Mesothelial cell of epicardium (in vitro differentiated cells): ENCODE measurements at regions not wholly inside any gene's neighbourhood (a gene's known extent, or its start where the extent isn't known, plus 50 kb on each side); places are given as distances from the start of the nearest gene placed in this dataset.

Experiments used
- DNase-seq, 2 experiments: peaks; one replicate each; pipeline ENCODE4 v3.0.0; 2021; ENCODE audit warnings: low spot score in 2 of 2; ENCODE audit not compliant: unreplicated experiment in 2 of 2
- H3K27ac Mint-ChIP-seq: 2 replicates; pipeline ENCODE4 v1.8.0; 2021; ENCODE audit warnings: mixed read lengths
- H3K27me3 Mint-ChIP-seq: 2 replicates; pipeline ENCODE4 v1.8.0; 2021; ENCODE audit warnings: low read depth, mixed read lengths
- H3K36me3 Mint-ChIP-seq: 2 replicates; pipeline ENCODE4 v1.8.0; 2021; ENCODE audit warnings: mixed read lengths
- H3K4me1 Mint-ChIP-seq: 2 replicates; pipeline ENCODE4 v1.8.0; 2021; ENCODE audit warnings: mixed read lengths
- H3K4me3 Mint-ChIP-seq: 2 replicates; pipeline ENCODE4 v1.8.0; 2021; ENCODE audit warnings: mild to moderate bottlenecking, moderate library complexity, mixed read lengths
- H3K9me3 Mint-ChIP-seq: 2 replicates; pipeline ENCODE4 v1.8.0; 2021; ENCODE audit warnings: mixed read lengths
- CTCF ChIP-seq: fragments of 200-600 bp; sonication (generic); IDR thresholded peaks from one replicate; pipeline ENCODE4 v1.5.0; 2021; ENCODE audit warnings: antibody characterized with exemption; ENCODE audit not compliant: unreplicated experiment

- no peak for DNase-seq
- Mint-ChIP-seq H3K4me3 (no peak overlapping the region), H3K9me3 (no peaks in the 10 kb centered on the region), H3K4me1 (no peaks in the 10 kb centered on the region), H3K27ac (no peak overlapping the region), H3K36me3 (no peaks in the 10 kb centered on the region), H3K27me3 (no peaks in the 10 kb centered on the region)
- TF ChIP-seq CTCF = no peak
Observed at GRCh38 chr7:124596881-124597280, 168.7 kb downstream of the GPR37 start.

DNA sequence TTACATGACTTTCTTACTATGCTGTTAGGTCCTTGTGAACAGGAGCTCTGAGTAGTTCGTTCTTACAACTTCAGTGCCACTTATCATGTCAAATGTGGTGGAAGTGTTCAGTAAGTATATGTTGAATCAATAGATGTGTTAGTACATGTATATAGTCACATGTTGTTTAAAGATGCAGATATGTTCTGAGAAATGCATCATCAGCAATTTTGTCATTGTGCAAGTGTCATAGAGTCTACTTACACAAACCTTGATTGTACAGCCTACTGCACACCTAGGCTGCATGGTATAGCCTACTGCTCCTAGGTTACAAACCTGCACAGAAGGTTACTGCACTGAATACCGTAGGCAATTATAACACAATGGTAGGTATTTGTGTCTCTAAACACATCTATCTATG is 174.8 kb downstream of the GPR37 start:
- Mint-ChIP-seq H3K36me3 (no peaks in the 10 kb centered on the region), H3K27ac (no peak overlapping the region), H3K9me3 (peaks cover 6% of the 10 kb centered on the region), H3K4me1 (no peaks in the 10 kb centered on the region), H3K4me3 (no peak overlapping the region), H3K27me3 (no peaks in the 10 kb centered on the region)
- no peak for TF ChIP-seq CTCF
- no peak for DNase-seq

- H3K4me1 Mint-ChIP-seq = no peaks in the 10 kb centered on the region
- H3K9me3 Mint-ChIP-seq = no peaks in the 10 kb centered on the region
- no peak overlapping the region for H3K27ac Mint-ChIP-seq
- H3K4me3 Mint-ChIP-seq = no peak overlapping the region
- no peak for TF ChIP-seq CTCF
- H3K27me3 Mint-ChIP-seq = no peaks in the 10 kb centered on the region
- DNase-seq = no peak
- no peaks in the 10 kb centered on the region for H3K36me3 Mint-ChIP-seq
Observed at GRCh38 chr7:124577256-124577655, 188.3 kb downstream of the GPR37 start.

DNA sequence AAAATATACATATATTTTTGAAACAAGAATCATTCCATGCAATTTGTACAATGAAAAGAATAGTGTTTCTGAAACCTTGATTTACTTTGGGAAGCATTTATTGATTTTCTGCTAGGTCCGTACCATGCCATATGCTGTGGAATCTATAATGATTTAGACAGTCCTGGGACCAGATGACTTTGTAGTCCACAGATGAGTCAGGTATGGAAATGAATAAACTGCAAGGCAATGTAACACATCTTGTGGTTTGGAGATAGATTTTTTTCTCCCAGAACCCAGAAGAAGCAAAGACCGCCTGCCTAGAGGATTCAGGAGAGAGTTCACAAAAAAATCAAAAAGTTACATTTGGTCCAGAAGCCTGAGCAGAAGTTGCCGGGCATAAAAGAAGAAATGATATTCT is 190.4 kb downstream of the GPR37 start:
- H3K36me3 Mint-ChIP-seq = no peaks in the 10 kb centered on the region
- no peak overlapping the region for H3K4me3 Mint-ChIP-seq
- H3K27ac Mint-ChIP-seq = no peak overlapping the region
- H3K4me1 Mint-ChIP-seq = no peaks in the 10 kb centered on the region
- no peaks in the 10 kb centered on the region for H3K9me3 Mint-ChIP-seq
- no peaks in the 10 kb centered on the region for H3K27me3 Mint-ChIP-seq
- no peak for DNase-seq
- no peak for TF ChIP-seq CTCF

DNA sequence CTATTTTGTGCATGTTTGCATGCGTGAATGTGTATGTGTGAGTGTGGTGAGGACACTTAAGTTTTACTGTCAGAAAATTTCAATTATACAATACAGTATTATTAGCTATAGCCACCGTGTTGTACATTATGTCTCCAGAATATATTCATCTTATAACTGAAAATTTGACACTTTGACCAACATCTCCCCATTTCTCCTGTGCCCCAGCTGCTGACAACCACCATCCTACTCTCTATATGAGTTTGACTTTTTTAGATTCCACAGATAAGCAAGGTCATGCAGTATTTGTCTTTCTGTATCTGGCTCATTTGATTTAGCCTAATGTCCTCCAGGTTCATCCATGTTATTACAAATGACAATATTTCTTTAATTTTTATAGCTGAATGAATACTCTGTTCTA is 195.0 kb downstream of the GPR37 start:
- Mint-ChIP-seq H3K9me3 (no peaks in the 10 kb centered on the region), H3K27ac (no peak overlapping the region), H3K27me3 (no peaks in the 10 kb centered on the region), H3K4me3 (no peak overlapping the region), H3K4me1 (peaks cover 3% of the 10 kb centered on the region), H3K36me3 (no peaks in the 10 kb centered on the region)
- DNase-seq = no peak
- no peak for TF ChIP-seq CTCF

DNA sequence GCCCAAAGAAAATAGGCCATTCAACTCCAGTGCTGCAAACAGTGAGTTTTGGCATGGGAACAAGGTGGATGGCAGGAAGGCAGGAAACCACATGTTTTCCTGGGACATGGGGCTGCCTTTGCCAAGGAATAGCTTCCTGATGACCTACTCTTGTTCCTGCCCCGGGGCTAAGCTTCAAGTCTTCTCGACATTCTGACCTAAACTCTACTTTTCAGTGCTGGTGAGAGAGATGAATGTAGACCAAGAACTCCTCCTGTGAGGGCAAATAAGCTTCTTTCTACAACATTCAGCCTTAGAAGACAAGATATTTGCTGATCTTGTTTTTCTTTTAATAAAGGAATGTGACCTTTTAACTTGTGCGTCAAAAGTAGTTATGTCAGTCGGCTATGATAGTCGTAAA is 199.0 kb downstream of the GPR37 start:
- Mint-ChIP-seq H3K4me3 (no peak overlapping the region), H3K27ac (no peak overlapping the region), H3K36me3 (no peaks in the 10 kb centered on the region), H3K27me3 (no peaks in the 10 kb centered on the region), H3K9me3 (no peaks in the 10 kb centered on the region), H3K4me1 (peaks cover 3% of the 10 kb centered on the region)
- no peak for TF ChIP-seq CTCF
- DNase-seq = no peak
